CD4-positive, alpha-beta T cell (primary cell): ENCODE measurements at regions not wholly inside any gene's neighbourhood (a gene's known extent, or its start where the extent isn't known, plus 50 kb on each side); places are given as distances from the start of the nearest gene placed in this dataset.

Experiments used
- ATAC-seq: fragments of 200-7000 bp; cut with Tn5 transposase; one replicate; pipeline ENCODE4 v1.10.0; 2022; ENCODE audit warnings: mild to moderate bottlenecking; ENCODE audit not compliant: poor library complexity
- CTCF ChIA-PET: fragments of 350-600 bp; sonication (Branson Sonifier 250); formaldehyde crosslinking; loops from one replicate; lab custom pipeline; 2021; ENCODE audit warnings: antibody characterized with exemption, inconsistent platforms; lab: Charles Lee
- POLR2A ChIA-PET: fragments of 350-600 bp; sonication (Branson Sonifier 250); formaldehyde crosslinking; loops from one replicate; lab custom pipeline; 2021; ENCODE audit warnings: antibody characterized with exemption, inconsistent platforms; lab: Charles Lee
- DNase-seq, 14 experiments: peaks; one replicate each; pipeline ENCODE4 v3.0.0-alpha.2; 2013 to 2020; ENCODE audit warnings: mixed read lengths in 2 of 14
- H3K27ac ChIP-seq, 2 donors: one replicate each; pipeline versions ENCODE4 v1.5.1 to v1.7.0; 2013; ENCODE audit warnings: low read length in 2 of 2, low read depth in 1 of 2, mild to moderate bottlenecking in 1 of 2
- H3K27me3 ChIP-seq, 2 experiments: 1 replicate in 1 of 2; 2 replicates in 1 of 2; pipeline versions ENCODE4 v1.6.1 to v1.7.0; 2013; ENCODE audit warnings: low read length in 2 of 2, control low read depth in 1 of 2, mild to moderate bottlenecking in 1 of 2, moderate library complexity in 1 of 2; ENCODE audit not compliant: insufficient read depth in 2 of 2, control insufficient read depth in 1 of 2
- H3K36me3 ChIP-seq: one replicate; pipeline ENCODE4 v1.6.1; 2013; ENCODE audit warnings: low read length, control low read depth; ENCODE audit not compliant: insufficient read depth
- H3K4me1 ChIP-seq: one replicate; pipeline ENCODE4 v1.6.1; 2013; ENCODE audit warnings: low read length, control low read depth; ENCODE audit not compliant: insufficient read depth
- H3K4me3 ChIP-seq: one replicate; pipeline ENCODE4 v1.5.1; 2013; ENCODE audit warnings: mild to moderate bottlenecking, low read length, moderate library complexity
- H3K9me3 ChIP-seq, 2 experiments: 1 replicate in 1 of 2; 2 replicates in 1 of 2; pipeline versions ENCODE4 v1.6.1 to v1.7.0; 2013; ENCODE audit warnings: low read length in 2 of 2, mild to moderate bottlenecking in 2 of 2, control low read depth in 1 of 2, moderate library complexity in 1 of 2; ENCODE audit not compliant: control insufficient read depth in 1 of 2, insufficient read depth in 1 of 2
- H3K27ac Mint-ChIP-seq: one replicate; pipeline ENCODE4 v1.8.0; 2020; ENCODE audit warnings: mixed read lengths
- H3K27me3 Mint-ChIP-seq: one replicate; pipeline ENCODE4 v1.8.0; 2021; ENCODE audit warnings: mixed read lengths
- H3K36me3 Mint-ChIP-seq: one replicate; pipeline ENCODE4 v1.8.0; 2021; ENCODE audit warnings: low read depth, mixed read lengths
- H3K4me1 Mint-ChIP-seq: one replicate; pipeline ENCODE4 v1.8.0; 2021; ENCODE audit warnings: low read depth, mixed read lengths
- H3K4me3 Mint-ChIP-seq: one replicate; pipeline ENCODE4 v1.8.0; 2020; ENCODE audit warnings: mild to moderate bottlenecking, mixed read lengths
- H3K9me3 Mint-ChIP-seq: one replicate; pipeline ENCODE4 v1.8.0; 2020; ENCODE audit warnings: mixed read lengths
- CTCF ChIP-seq: fragments of 200-600 bp; IDR thresholded peaks from one replicate; pipeline ENCODE4 v1.8.0; 2022; ENCODE audit warnings: antibody characterized with exemption, mild to moderate bottlenecking
- intact Hi-C, 2 experiments: fragments of 100-400 bp; cut with DNase I in 1 of 2; cut with micrococcal nuclease in 1 of 2; formaldehyde crosslinking; loops; one replicate each; pipeline versions ENCODE4 v1.15.1 to v1.9.0; 2023 to 2025; cut with DNase I, micrococcal nuclease

- H3K4me3 ChIP-seq: no peak overlapping the region
- H3K27ac ChIP-seq: no peak overlapping the region
- Mint-ChIP-seq H3K27me3 (no peaks in the 10 kb centered on the region), H3K27ac (no peak overlapping the region), H3K36me3 (no peaks in the 10 kb centered on the region), H3K4me3 (no peak overlapping the region), H3K9me3 (peaks cover 19% of the 10 kb centered on the region), H3K4me1 (no peaks in the 10 kb centered on the region)
- ChIA-PET CTCF (no interaction called here), POLR2A (no interaction called here)
- intact Hi-C loops: no loop called here
- DNase-seq (no peak), ATAC-seq (no peak)
- H3K36me3 ChIP-seq: no peaks in the 10 kb centered on the region
- peaks cover 0 to 12% of the 10 kb centered on the region in 2 experiments for H3K9me3 ChIP-seq
- TF ChIP-seq CTCF: no peak
- H3K27me3 ChIP-seq: no peaks in the 10 kb centered on the region
- no peaks in the 10 kb centered on the region for H3K4me1 ChIP-seq
Measured at GRCh38 chr20:6998909-6999308, 231.4 kb downstream of the BMP2 start.

GRCh38 chr20:6999381-6999780, 231.9 kb downstream of the BMP2 start:
- TF ChIP-seq CTCF: no peak
- ChIA-PET CTCF (no interaction called here), POLR2A (no interaction called here)
- H3K36me3 ChIP-seq: no peaks in the 10 kb centered on the region
- intact Hi-C loops: no loop called here
- H3K4me3 ChIP-seq: no peak overlapping the region
- no peaks in the 10 kb centered on the region for H3K4me1 ChIP-seq
- DNase-seq: no peak
- Mint-ChIP-seq H3K36me3 (no peaks in the 10 kb centered on the region), H3K9me3 (peaks cover 15% of the 10 kb centered on the region), H3K27me3 (no peaks in the 10 kb centered on the region), H3K27ac (no peak overlapping the region), H3K4me3 (no peak overlapping the region), H3K4me1 (no peaks in the 10 kb centered on the region)
- peaks cover 0 to 12% of the 10 kb centered on the region in 2 experiments for H3K9me3 ChIP-seq
- H3K27me3 ChIP-seq: no peaks in the 10 kb centered on the region
- H3K27ac ChIP-seq: no peak overlapping the region
- no peak for ATAC-seq

GRCh38 chr20:7003598-7003997, 236.1 kb downstream of the BMP2 start:
- H3K9me3 Mint-ChIP-seq: peaks cover 20% of the 10 kb centered on the region
- Histone ChIP-seq H3K36me3 (no peaks in the 10 kb centered on the region), H3K9me3 (peaks cover 0 to 8% of the 10 kb centered on the region in 2 experiments), H3K4me3 (no peak overlapping the region), H3K27me3 (no peaks in the 10 kb centered on the region), H3K27ac (no peak overlapping the region), H3K4me1 (no peaks in the 10 kb centered on the region)
- H3K4me1 Mint-ChIP-seq: no peaks in the 10 kb centered on the region
- no peaks in the 10 kb centered on the region for H3K27me3 Mint-ChIP-seq
- ChIA-PET CTCF (no interaction called here), POLR2A (no interaction called here)
- TF ChIP-seq CTCF: no peak
- DNase-seq (no peak), ATAC-seq (no peak)
- H3K36me3 Mint-ChIP-seq: no peaks in the 10 kb centered on the region
- intact Hi-C loops: no loop called here
- H3K4me3 Mint-ChIP-seq: no peak overlapping the region
- H3K27ac Mint-ChIP-seq: no peak overlapping the region
